ENCODE measurements at regions not wholly inside any gene's neighbourhood (a gene's known extent, or its start where the extent isn't known, plus 50 kb on each side); places are given as distances from the start of the nearest gene placed in this dataset.
A peak's percentile ranks its signal among the peaks of the same experiment; 100 is the strongest.

DNA sequence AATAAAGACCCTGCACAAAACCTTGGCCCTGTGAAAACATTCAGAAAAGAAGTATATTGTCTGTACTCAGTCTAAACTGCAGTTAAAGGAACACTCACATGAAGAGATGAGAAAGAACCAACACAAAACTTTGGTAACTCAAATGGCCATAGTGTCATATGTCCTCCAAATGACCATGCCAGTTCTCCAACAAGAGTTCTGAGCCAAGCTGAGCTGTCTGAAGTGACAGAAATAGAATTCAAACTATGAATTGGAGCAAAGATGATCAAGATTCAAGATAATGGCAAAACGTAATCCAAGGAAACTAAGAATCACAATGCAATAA, 739.3 kb upstream of the NDST4 start:
- H3K4me1 Mint-ChIP-seq = no peaks in the 10 kb centered on the region
- no peaks in the 10 kb centered on the region for H3K27me3 Mint-ChIP-seq (ENCODE audit: insufficient read depth, low read depth, poor library complexity)

More for the DNA sequence above, 739.3 kb upstream of the NDST4 start:
- Mint-ChIP-seq H3K4me3 (no peak overlapping the region), H3K36me3 (ENCODE audit: low read depth) (no peaks in the 10 kb centered on the region), H3K27ac (no peak overlapping the region), H3K9me3 (no peaks in the 10 kb centered on the region)
- Histone ChIP-seq H3K4me3 (no peak overlapping the region), H3K36me3 (ENCODE audit: insufficient read depth) (no peaks in the 10 kb centered on the region), H3K4me2 (no peak overlapping the region), H3K4me1 (ENCODE audit: insufficient read depth) (no peaks in the 10 kb centered on the region), H3K9me2 (ENCODE audit: insufficient read depth) (no peaks in the 10 kb centered on the region), H3K27ac (ENCODE audit: low read depth) (no peak overlapping the region), H2AFZ (no peak overlapping the region), H3K79me2 (replicated peaks; ENCODE audit: insufficient read depth) (no peaks in the 10 kb centered on the region), H4K20me1 (replicated peaks; ENCODE audit: insufficient read depth) (no peaks in the 10 kb centered on the region), H3K27me3 (ENCODE audit: insufficient read depth) (no peaks in the 10 kb centered on the region), H3F3A (replicated peaks; ENCODE audit: low read depth) (no peaks in the 10 kb centered on the region)
- no peak for ATAC-seq
- TF ChIP-seq CTCF (conservative IDR thresholded peaks at IDR 0.05; ENCODE audit: low read depth in 2 of 2) = 0 out of 4 replicates have a peak, but pooled peaks of 1 of the 2 experiments have one; percentile 4
- no peak for TF ChIP-seq ZNF462 (CRISPR knock-in tag; IDR thresholded peaks at IDR 0.05)
- DNase-seq (ENCODE audit: low spot score) = no peak

Measured in GM23338 (cell line).